GM19438 (cell line): ENCODE measurements at regions not wholly inside any gene's neighbourhood (a gene's known extent, or its start where the extent isn't known, plus 50 kb on each side); places are given as distances from the start of the nearest gene placed in this dataset.
"Not testable (repeated sequence)": the region's sequence is repeated elsewhere in the genome, so short reads cannot be mapped to it uniquely, and the experiment has no call there.

Experiments used
- ATAC-seq: cut with Tn5 transposase; IDR thresholded peaks from one replicate; pipeline ENCODE4 v1.9.1; 2021; ENCODE audit warnings: low read depth; ENCODE audit not compliant: unreplicated experiment

DNA sequence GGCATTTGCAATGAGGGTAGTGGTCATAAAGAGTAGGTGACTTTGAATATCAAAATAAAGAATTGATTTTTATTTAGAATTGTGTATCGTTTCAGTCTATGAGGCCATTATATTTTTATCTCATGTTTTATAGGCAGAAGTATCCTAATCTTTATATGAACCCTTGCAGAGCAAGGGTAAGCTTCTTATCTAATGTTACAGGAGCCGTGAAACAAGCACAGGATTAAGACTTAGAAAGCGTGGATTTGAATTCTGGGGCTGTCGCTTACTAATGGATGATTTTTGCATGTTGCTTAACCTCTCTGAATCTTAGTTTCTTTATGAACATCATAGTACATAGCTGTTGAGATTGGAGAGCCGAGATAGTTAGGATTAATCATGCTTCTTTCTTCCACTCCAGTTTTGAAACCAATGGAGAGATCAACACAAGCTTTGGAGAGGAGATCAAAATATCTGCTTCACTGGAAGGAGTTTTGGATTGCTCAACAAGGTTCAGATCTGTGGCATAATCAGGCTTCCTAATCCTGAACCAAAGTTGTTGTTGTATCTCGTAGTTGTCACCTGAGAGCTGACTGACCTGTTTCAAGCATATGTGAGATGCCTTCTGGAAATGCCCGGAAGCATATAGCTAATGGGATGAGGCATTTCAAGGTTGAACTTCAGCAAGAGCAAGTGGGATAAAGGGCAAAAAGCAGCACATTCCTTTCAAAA is 166.9 kb upstream of the GK2 start:
- no peak for ATAC-seq

DNA sequence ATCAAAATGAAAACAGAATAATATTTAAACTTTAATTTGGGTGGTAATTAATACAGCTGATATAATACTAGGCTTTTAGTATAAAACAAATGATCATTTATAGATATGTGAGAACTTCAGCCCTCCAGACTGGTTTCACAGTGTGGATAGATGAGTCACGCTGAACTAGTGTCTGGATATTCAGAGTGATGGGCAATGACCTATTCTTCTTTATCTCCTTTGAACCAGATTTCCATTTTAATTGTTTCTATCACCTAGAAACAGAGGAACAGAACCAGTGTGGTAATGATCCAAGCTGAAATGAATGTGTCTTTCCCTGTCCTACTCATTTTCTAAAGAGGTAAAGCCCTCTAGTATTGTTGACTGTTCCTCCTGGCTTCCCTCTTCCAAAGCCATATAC is 155.2 kb upstream of the GK2 start:
- ATAC-seq, result no peak

DNA sequence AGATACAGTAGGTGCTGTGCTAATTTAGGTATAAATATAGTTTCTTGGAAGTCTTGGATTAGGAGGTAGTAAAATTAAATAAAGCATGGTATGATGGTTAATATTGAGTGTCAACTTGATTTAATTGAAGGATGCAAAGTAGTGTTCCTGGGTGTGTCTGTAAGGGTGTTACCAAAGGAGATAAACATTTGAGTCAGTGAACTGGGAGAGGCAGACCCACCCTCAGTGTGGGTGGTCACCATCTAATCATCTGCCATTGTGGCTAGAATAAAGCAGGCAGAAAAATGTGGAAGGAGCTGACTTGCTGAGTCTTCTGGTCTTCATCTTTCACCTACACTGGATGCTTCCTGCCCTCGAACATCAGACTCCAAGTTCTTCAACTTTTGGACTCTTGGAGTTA is 153.7 kb upstream of the GK2 start:
- no peak for ATAC-seq

DNA sequence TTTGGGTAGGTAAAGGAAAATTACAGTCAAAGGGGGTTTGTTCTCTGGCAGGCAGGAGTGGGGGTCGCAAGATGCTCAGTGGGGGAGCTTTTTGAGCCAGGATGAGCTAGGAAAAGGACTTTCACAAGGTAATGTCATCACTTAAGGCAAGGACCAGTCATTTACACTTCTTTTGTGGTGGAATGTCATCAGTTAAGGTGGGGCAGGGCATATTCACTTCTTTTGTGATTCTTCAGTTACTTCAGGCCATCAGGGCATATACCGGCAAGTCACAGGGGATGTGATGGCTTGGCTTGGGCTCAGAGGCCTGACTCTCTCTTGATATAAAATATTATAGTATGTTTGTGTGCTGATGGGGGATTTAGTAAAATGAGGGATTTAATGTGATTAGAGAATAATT is 151.4 kb upstream of the GK2 start:
- ATAC-seq, result not testable (repeated sequence)

DNA sequence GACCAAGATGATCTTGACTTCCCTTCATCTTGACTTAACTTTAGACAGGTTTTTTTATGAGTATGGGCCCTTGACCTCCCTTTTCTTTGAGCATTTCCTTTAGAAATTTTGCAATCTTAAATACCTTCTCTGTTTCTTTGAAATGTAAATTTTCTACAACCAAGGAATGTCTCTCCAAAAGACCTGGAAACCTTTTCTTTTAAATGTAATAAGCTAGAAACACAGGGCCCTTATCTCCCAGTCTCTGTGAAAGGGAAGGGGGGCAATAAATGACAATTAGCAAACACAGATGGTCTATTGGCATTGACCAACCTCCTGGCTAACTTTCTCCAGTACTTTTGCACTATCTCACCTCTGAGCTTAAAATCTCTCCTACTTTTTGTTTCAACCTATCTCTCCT is 144.3 kb upstream of the GK2 start:
- ATAC-seq, result no peak

DNA sequence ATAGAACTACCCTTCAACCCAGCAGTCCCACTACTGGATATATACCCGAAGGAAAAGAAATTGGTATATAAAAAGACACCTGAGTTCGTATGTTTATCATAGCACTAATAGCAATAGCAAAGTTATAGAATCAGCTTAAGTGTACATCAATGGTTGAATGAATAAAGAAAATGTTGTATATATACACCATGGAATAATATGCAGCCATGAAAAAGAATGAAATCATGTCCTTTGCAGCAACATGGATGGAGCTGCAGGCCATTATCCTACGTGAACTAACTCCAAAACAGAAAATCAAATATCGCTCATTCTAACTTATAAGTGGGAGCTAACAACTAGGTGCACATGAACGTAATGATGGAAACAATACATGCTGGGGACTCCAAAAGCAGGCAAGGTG is 143.5 kb upstream of the GK2 start:
- ATAC-seq, result no peak

DNA sequence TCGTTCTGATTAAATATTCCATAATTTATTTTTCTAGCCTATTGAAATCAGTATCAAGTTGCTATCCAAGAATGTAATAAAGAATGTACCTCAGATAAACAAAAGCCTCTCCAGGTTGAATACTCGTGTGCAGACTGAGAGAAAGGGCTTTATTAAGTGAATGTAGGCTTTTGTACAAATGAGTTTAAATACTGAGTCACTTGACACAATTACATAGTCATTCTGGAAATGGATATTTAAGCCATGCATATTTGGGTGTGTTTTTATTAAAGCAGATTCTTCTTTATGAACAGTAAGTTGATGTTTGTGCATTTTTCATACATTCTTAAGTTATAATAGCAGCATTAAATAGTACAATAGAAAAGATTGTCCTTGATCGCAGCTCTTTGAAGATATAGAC is 139.8 kb upstream of the GK2 start:
- ATAC-seq, result no peak

DNA sequence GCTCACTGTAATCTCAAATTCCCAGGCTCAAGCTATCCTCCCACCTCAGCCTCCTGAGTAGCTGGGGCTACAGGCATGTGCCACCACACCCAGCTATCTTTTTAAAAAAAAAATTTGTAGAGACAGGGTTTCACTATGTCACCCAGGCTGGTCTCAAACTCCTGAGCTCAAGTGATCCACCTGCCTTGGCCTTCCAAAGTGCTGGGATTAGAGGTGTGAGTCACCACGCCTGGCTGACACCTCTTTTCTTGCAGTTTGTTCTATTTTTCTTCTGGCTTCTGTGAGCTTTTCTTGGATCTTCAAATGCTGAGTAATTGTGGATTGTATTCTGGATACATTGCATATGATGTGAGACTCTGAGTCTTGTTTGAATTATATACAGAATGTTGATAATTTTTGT is 137.3 kb upstream of the GK2 start:
- not testable (repeated sequence) for ATAC-seq

DNA sequence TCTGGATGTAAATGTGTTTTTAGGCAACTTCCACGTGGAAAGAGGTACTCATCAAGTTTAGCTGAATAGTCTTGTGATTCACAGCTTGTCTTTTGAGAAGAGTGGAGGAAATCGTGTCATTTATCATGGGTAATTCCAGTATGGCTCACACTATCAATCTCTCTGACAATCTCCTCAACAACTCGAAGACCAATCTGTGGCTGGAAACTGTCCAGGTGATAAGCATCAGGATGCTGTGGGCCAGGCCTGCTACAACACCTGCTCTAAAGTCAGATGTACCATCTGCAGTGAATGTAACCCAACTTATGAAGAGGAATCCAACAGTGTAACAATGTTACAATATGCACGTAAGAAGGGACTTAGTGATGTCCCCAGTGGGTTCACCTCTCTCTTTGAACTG is 132.1 kb upstream of the GK2 start:
- ATAC-seq, result no peak

DNA sequence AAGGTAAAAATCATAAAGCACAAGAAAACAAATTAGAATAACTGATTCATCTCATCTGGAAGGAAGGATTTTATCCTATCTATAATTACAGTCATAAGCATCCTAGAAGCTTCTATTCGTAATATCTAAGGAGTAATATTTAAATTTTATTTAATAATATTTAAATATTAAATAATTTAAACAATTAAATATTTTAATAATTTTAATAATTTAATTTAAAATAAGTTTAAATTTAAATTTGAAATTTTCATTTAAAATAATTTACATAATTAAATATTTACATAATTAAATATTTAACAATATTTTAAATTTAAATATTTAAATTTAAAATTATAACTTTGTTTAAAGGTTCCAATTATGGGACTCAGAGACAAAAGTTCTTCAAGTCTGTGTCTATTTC is 127.5 kb upstream of the GK2 start:
- no peak for ATAC-seq

DNA sequence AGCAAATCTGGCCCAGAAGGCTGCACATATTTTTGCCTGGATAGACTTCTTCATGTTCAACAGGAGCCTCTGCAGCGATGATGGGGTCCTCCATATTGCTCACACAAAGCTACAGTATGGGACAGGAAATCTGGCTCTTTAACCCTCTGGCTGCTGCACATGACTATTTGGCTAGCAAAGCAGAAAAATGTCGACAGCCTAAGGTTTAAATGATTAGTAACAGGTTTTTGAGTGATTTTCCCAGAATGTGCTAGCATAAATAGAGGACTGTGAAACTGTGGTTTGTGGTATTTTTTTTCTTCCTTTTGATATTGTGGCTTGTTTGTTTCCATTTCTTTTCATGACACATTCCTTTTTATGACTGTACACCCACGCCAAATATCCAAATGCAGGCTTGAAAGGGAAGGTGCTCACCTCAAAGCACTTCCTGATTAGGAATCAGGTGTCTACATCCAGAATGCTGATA is 120.2 kb upstream of the GK2 start:
- no peak for ATAC-seq

DNA sequence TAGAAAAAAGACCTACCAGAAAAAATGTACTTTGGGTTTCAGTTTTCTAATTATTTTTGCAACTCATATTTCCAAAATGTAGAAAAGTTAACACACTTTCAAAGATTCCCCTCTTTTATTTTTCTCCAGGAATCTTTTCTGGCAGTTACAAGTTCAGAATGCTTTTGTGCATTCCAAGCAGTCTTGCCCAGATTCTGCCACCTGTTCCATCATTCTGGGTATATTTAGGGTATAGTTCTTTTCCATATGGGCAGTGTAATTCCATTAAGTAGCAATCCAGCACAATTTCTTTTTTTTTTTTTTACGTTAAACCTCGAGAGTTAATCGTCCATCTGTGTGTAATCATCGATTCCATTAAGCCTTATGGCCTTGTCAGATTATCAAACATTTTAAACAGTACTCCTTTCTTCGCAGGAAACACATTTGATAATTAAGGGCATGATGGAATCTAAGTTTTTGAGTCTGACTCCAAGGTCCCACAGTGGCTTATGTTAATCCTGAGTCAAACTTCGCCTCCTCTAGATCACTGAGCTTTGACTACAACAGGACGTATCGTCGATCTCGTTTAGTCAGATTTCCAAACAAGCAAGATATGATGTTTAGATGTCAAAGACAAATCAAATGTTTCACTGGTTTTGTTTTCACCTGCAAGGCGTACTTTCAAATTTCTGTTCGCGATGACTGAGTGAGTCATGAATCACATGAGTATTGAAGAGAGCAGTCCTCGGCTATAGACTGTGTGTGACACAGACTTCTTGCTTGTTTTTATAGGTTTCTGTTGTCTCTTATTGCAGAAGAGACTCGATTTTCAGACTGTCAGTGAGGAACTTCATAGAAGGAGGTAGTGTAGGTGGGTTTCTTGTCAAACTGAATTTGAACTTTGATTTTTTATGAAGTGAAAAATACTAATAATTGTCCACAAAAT is 118.9 kb upstream of the GK2 start:
- ATAC-seq, result no peak

DNA sequence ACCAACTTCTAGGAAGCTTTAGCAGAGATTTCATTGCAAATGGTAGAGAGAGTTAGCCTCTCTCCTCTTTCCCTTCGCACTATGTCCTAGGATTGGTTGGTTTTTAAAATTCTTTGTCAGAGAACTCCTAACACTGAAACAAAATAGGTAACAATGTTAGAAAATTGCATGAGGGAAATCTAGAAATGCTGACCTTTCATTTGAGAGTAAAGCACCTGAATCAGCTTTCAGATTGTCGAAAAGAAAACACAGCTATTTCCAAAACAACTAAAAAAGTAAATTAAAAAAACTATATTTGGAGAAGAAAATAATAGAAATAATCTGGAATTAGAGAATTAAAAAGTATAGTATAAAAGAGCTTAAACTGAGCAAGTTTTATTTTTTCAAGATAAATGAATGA is 108.1 kb upstream of the GK2 start:
- no peak for ATAC-seq

DNA sequence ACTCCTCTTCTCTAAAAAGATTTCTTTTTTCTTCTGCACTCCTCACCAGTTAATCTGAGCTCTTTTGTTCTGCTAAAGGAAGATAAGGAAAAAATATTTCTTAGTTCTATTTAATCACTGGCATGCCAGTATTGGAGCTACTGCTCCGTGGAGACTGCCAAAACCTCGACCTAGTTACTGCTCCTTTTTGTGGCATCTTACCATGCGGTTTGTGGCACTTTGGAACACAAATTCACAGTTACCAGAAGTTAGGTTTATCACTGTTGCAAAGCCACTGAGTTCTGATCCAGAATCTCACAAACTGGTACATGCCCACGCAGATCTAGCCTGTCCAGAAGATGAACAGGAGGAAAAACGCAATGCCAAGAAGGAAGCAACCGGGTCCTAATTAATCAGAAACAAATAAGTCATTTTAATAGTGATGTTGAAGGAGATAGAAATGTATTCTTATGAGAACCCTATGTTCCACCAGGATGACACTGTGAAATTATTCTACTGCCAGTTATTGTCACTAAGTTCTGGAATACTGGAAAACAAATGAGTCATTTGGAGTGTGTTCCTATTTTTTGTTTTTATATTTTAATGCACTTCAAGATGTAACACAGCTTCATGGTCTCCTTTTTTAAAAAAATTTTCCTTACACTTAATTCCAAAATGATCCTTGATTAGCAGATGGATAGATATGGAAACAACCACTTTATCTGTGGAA is 106.7 kb upstream of the GK2 start:
- no peak for ATAC-seq

DNA sequence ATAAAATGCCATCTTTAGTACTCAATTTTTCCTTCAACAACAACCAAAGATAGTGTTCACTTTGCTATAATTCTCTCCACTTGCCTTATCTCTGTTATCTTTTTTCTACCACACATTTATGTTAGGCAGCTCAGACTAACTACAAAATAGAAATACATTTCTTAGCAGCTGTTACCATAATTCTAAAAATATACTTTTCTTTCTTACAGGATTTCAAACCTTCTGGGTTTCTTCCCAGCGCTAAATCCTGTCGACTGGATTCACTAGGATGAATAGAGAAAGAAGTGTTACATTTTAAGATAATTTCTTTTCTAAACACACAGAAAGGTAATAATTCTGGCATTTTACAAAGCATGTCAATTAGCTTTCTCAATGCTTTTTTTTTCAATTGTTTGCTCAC is 105.5 kb upstream of the GK2 start:
- no peak for ATAC-seq

DNA sequence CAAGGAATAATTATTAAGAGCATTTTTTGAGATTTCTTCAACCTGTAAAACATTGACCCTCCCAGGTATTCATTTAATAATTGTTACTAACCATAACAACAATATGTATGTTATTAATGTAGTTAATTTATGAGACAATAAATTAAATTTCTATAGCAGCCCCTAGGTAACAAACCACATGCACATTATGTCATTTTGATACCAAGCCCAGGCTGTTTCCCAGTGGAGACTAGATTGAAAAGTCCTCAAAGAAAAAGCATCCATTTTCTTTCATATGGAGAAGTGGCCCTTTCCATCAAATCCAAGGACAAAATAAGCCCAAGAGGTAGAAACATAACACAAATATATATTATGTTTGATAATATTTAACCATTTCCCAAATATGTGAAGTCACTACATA is 104.3 kb upstream of the GK2 start:
- no peak for ATAC-seq

DNA sequence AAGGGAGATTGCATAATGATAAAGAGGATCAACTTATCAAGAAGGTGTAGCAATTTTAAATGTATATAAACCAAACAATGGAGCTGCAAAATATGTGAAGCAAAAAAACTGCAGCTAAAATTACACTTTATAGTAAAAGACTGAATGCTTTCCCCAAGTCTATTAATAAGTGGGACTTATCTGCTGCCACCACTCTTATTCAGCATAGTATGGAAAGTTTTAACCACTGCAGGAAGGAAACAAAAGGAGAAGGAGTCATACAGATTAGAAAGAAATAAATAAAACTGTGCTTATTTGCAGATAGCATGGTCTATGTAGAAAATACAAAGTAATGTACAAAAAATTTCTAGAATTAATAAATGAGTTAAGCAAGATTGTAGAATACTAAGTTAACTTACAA is 94.1 kb upstream of the GK2 start:
- no peak for ATAC-seq

DNA sequence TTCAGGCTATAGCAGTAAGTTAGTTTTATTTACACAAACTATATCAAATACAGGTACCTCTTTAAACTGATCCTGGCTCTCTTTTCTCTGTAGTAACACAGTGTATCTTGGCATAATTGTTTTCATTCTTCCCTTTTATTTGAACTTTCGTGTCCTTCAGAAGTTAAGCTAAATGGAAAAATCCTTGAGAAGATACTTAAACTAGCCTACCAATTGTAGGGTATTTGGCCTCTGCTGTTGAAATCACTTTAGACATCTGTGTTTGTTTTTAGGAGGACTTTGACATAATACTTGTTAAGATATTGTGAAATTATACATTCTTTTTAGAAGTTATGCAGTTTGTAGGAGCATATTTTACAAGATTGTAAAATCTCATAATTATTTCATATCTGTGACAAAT is 90.3 kb upstream of the GK2 start:
- no peak for ATAC-seq

DNA sequence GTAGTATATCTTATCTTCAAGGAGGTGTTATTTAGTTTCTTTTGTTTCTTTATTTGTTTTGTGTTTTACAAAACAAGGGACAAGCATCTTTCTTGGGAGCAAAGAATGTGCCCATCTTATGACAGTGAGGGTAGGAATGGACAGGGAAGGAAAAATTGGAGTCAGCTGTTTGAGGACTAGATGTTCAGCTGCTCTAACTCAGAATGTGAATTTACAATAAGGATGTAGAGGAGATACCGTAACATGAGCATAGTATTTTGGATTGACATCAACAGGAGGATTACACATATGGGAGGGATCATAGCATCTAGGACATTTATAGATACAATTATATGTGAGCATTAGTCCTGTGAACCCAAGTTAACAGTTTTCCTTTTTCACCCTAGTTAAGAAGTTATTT is 89.0 kb upstream of the GK2 start:
- no peak for ATAC-seq

DNA sequence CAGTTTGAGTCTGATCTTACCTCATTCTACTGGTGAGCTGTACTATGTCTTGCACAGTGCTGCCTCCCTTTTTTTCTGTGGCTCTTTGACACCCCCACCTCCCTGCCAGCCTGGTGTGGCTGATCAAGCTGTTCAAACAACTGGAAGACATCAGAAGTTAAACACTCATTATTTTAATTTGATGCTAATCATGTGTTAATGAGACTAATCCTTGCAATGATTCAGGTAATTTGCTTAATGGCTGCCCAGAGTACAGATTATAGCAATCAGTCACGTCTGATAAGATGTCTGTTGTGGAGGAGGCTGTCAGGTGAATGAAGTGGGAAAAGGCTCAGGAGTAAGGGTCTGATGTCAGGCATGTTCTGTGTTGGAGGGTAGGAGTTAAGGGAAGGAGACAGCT is 87.4 kb upstream of the GK2 start:
- ATAC-seq, result no peak

DNA sequence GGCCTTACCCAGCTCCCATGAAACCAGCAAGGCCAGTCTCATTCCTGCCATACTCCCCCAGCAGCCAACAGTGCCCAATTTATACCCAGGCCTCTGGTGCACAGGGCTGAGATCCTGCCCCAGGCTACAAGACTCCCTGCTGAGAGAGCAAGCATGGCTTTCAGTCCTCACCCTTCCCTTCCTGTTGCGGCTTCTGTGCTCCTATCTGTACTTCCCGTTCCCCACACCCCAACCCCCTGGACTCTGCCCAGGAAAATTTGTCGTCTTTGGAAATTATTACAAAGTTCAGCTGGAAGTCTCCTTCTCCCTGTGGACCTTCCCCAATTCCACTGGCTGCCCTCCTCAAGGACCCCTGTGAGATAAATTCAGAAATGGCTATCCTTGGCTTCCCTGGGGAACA is 84.1 kb upstream of the GK2 start:
- no peak for ATAC-seq
